ENCODE measurements at regions not wholly inside any gene's neighbourhood (a gene's known extent, or its start where the extent isn't known, plus 50 kb on each side); places are given as distances from the start of the nearest gene placed in this dataset.

- Histone ChIP-seq H3K4me1 (peaks cover 0 to 7% (median 0%) of the 10 kb centered on the region in 12 donors), H3K27me3 (no peaks in the 10 kb centered on the region), H3K36me3 (no peaks in the 10 kb centered on the region), H3K4me3 (no peak overlapping the region), H3K9me3 (no peaks in the 10 kb centered on the region), H3K27ac (no peak overlapping the region)
- ATAC-seq (peak; percentile 32 to 55 (median 46)), DNase-seq (peak in 3 of 5 donors; percentile 24 to 31 (median 27))
- 7 to 18% (median 11%) methylated on average over 2 of the region's 2 CpGs for WGBS, 4 donors
- intact Hi-C loops (cut with DNase I): no loop called here
- no peak for TF ChIP-seq POLR2A (IDR thresholded peaks at IDR 0.05)
- TF ChIP-seq CTCF (IDR thresholded peaks at IDR 0.05): no peak
These were observed 357.1 kb upstream of the PDE3A start for GRCh38 chr12:20011200-20011599.

DNA sequence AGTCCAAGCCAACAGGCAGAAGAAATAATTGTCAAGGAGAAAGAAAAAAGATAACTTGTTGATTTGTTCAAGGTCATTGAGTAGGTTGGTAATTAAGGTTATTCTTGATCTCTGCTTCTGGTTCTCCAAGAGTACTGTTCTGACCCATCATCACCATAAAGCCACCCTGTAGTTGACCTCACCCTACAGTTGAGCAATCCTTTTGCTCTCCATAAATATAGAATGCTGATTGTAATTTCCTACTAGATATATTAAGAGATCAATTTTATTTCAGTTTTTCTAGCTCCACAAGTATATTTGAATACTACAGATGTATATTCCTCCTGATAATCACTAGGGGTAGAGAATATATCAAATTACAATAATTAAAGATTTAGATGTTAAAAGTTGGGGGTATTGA, 350.5 kb upstream of the PDE3A start:
- intact Hi-C loops (cut with DNase I): no loop called here
- Histone ChIP-seq H3K4me3 (no peak overlapping the region), H3K9me3 (no peaks in the 10 kb centered on the region), H3K27me3 (no peaks in the 10 kb centered on the region), H3K4me1 (no peaks in the 10 kb centered on the region), H3K36me3 (no peaks in the 10 kb centered on the region), H3K27ac (no peak overlapping the region)
- no peak for DNase-seq
- TF ChIP-seq POLR2A (IDR thresholded peaks at IDR 0.05) (no peak), CTCF (IDR thresholded peaks at IDR 0.05) (no peak)
- ATAC-seq: no peak

- 43 to 65% (median 60%) methylated on average over 3 of the region's 3 CpGs for WGBS, 4 donors
- intact Hi-C loops (cut with DNase I): no loop called here
- TF ChIP-seq CTCF (IDR thresholded peaks at IDR 0.05) (no peak), POLR2A (IDR thresholded peaks at IDR 0.05) (no peak)
- Histone ChIP-seq H3K9me3 (no peaks in the 10 kb centered on the region), H3K4me1 (no peaks in the 10 kb centered on the region), H3K36me3 (no peaks in the 10 kb centered on the region), H3K4me3 (no peak overlapping the region), H3K27ac (no peak overlapping the region), H3K27me3 (no peaks in the 10 kb centered on the region)
- ATAC-seq: no peak
- no peak for DNase-seq
These were observed 349.9 kb upstream of the PDE3A start for GRCh38 chr12:20018406-20018805.

DNA sequence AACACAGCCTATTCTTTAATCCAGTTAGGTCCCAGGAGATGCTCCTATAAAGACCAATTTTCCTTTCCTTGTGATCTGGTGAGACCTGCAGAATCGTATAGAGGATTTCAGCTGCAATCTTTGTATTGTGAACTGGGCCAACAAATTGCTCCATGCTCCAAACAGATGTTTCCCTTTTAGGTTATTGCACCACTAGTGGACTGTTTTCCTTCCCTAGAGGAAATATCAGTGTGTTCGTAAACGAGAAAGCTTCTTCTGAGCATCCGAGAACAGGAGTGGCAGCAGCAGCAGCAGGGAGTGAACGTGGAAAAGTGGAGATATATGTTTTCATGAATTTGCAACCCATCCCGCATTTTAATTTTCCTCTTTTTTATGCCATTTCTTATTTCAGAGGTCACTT, 344.1 kb upstream of the PDE3A start:
- no peaks in the 10 kb centered on the region for H3K36me3 ChIP-seq
- DNase-seq: peak in 1 of 5 donors; percentile 25
- H3K27ac ChIP-seq: no peak overlapping the region
- intact Hi-C loops (cut with DNase I): no loop called here
- TF ChIP-seq POLR2A (IDR thresholded peaks at IDR 0.05) (no peak), CTCF (IDR thresholded peaks at IDR 0.05) (no peak)
- peaks cover 0 to 6% (median 0%) of the 10 kb centered on the region in 12 donors for H3K4me1 ChIP-seq
- no peak overlapping the region for H3K4me3 ChIP-seq
- ATAC-seq: peak; percentile 37 to 88 (median 76)
- 36 to 58% (median 39%) methylated on average over 6 of the region's 6 CpGs for WGBS, 4 donors
- no peaks in the 10 kb centered on the region for H3K27me3 ChIP-seq
- no peaks in the 10 kb centered on the region for H3K9me3 ChIP-seq

Data from heart left ventricle (tissue), 16 donors.